Stimulated activated CD4-positive, alpha-beta T cell treated with anti-CD3 and anti-CD28 coated beads, Interleukin-4, amount 100 ng/mL, for 1 hour (primary cell): ENCODE measurements at regions not wholly inside any gene's neighbourhood (a gene's known extent, or its start where the extent isn't known, plus 50 kb on each side); places are given as distances from the start of the nearest gene placed in this dataset.

ENCODE experiments used
- DNase-seq: peaks from one replicate; pipeline ENCODE4 v3.0.0-alpha.2; 2020

DNA sequence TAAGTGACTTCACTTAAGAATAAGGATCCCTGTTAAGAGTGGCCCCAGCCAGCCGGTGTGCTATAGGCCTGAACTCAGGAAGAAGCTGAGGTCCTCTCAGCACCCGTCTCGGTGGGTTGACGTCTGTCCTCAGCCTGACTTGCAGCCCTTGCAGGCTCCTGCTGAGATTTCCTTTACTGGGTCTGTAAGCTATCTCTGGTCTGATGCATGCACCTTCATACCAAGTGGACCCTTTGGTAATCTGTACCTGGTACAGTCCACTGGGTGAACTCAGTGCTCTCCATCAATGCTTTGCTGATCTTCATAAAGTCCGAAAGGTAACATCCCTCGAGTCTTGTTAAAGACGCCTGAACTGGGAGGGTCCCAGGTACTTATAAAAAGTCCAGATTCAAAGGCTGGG, 212.0 kb upstream of the PPP2R3A start:
- no peak for DNase-seq

DNA sequence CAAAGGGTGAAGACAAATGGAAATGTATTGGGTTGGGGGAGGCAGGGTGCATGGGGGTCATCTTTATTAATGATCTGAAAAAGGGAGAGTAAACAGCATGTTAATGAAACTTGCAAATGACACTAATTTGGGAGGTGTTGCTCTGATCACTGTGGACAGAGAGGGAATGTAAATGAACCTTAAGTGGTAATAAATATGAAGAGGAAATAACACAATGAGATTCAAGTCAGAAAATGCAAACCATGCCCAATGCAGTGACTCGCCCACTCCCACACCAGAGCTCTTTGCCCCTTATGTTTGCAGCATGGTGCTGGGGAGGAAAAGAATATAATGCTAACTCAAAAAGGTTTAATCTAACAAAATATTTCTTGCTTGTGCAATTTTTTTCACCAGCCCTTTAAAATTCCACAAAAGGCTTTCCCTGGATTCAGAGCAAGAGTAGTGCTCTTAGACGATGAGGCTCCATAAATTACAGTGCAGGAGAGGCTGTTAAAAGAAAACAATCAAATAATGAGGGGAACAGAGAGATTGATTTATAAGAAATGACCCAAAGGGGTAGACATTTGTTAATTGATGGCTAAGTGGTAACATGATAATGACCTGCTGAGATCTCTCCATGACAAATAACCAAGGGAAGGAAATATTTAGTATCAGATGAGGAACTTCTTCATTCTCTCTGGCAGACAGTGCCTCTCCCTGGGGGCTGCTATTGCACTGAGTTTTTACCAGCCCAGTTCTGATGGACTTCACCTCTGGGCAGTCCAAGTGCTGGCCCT, 210.0 kb upstream of the PPP2R3A start:
- DNase-seq, result no peak

DNA sequence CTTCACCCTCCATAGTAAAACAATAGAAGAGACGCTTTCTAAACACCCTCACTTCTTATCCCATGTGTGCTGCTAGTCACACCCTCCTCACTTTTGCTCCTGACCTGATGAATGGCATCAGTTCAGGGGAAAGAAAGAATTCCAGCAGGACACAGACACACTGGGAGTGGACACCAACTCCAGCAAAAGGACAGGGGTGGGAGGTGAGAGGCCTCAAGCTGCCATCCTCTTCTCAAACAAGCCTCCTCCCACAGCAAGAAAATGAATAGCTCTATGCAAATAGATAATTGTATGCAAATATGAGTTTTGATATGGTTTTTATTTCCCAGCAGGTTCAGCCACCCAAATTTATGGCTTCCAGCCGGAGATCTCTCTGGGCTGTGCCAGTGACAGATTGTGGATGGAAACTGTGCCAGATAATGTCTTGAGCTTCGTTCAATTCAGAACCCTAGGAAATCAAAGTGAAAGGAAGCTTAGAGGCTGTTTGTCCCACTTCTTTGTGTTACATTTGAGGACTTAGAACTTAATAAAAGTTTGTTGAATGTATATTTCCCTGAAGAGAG, 209.3 kb upstream of the PPP2R3A start:
- no peak for DNase-seq

DNA sequence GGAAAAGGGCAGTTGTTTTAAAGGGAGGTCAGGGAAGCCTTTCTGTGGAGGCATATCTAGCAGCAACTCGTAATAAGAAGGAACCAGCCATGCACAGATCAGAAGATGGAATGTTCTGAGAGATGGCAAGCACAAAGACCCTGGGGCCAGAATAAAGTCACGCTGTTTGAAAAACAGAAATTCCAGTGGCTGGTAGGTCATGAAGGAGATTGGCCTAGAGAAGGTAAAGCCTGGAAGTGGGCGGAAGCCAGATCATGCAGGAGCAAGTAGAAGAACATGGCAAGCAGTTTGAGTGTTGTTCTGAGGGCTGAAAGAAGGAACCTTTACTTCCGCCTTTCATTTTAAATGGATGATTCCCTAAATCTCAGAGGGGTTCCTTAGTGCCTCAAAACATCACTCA, 208.1 kb upstream of the PPP2R3A start:
- no peak for DNase-seq

DNA sequence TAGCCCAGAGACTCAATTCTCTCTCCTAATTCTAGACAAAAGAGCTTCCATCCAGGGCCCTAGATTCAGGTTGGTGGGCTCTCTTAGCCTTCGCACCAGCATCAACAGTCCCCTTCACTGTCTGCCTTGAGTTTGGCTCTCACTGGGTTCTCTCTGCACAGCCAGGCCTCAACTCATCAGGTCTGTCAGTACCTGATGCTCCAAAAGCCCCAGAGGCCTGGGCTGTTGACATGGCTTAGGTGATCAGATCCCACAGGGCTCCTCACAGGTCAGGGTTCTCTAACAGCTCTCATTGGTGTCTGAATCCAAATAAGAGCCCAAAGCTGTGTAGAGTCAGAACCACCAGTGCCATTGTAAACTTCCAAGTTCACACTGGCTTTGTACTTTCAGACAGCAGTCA, 206.6 kb upstream of the PPP2R3A start:
- no peak for DNase-seq

DNA sequence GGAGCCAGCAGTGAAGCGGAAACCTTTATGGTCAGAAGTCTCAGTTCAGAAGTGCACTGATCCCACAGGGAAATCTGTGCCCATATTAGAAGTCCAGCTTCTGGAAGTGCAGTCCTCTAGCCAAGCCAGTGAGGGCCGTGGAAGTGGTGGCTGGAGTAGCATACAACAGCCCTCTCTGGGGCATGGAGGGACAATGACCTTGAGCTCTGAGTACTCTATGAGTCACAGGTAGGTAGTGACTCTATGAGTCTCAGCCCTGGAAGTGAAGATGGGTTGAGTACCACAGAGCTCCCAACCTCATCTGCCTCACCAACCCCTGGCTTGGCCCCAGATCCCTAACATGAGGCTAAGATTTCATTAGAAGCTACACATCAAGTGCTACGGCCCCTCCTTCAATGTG, 205.9 kb upstream of the PPP2R3A start:
- no peak for DNase-seq

DNA sequence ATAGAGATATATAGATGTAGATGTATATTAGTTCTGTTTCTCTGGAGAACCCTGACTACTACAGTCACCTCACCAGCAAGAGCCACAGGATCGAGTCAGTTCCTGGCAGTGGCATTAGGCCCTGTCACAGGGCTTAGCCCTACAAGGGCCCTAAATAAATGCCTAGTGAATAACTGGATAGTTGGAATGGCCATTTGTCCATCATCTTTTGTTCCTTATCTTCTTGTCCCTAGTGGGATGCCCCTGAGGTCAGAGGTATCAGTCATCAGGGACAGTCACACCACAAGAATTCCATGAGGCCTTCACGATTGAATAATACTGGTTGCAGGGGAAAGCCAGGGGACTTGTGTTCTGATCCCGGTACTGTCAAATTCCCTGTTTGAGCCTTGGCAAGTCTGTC, 204.9 kb upstream of the PPP2R3A start:
- DNase-seq, result no peak

DNA sequence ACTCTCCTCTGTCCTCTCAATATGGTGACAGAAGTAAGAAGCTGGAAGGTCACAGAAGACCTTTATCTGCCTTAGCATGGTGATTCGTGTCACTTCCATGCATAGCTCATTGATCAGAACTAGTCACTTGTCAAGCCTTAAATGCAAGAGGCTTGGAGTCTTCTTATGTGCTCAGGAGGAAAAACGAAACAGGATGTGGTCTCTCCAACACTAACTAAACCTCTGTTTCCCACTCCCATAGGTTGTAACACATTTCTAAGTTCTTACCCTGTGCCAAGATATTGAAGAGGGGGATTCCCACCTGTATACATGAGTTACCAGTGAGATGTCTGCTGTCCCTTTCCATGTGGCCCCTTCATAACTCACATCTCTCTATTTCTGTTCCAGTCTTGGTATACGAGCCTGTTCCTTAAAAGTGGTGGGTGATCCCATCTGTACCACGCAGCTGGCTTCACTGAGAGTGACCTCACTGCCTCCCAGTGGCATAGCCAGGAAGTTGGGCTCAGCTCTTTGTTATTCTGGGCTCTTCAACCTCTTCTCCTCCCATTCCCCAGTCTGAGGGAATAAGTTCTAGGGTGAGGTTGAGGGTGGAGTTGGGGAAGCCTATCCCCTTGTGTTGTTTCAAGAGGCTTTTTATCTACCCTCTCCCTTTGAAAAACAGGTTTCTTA, 203.2 kb upstream of the PPP2R3A start:
- no peak for DNase-seq

DNA sequence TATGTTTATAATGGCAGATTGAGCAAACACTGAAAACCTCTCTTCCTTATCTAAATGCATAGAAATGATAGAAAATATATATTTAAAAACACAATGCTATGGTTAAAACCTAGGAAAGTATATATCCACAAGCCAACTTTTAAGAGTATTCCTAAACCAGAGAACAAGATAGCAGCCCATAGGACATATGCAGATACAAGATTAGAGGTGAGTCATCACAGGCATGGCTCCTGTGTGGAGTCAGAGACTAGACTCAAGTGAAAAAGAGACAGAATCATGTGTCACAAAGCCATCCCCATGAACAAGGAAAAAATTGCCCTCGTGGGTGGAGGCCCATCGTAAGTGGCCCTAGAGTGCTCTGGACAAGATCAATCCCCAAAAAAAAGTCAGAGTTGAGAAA, 199.4 kb upstream of the PPP2R3A start:
- no peak for DNase-seq

DNA sequence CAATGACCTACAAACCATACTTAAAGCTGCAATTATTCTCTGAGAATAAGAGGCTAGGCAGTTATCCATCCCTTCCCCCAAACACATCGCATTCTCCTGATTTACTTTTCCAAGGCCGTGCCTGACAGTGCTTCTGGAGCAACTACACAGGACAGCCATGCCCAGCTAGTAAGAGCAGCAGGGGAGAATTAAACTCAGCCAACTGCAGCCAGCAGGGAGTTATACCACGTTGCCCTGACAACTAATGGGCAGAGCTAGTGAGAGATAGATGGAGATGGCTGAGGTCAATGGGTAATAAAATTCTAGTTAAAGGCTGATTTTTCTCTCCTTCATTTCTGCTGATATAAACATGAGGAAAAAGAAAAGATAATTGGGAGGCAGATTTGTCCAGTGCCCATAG, 193.8 kb upstream of the PPP2R3A start:
- no peak for DNase-seq

DNA sequence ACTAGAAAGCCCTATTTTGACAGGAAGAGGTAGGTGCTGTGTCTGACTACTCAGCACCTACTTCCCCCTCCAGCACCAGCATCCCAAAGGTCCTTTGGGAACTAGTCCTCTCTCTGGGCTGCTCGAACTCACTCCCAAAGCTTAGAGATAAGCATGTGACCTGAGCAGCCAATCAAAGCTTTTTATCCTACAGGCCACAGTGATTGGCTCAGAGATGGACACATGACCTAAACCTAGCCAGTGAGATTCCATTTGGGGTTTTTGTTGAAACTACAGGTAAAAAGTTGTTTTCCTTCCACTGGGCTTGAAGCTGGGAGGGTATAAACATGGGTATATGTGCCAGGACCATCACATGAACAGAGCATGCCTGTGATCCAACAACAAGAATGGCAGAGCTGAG, 186.5 kb upstream of the PPP2R3A start:
- DNase-seq, result no peak

DNA sequence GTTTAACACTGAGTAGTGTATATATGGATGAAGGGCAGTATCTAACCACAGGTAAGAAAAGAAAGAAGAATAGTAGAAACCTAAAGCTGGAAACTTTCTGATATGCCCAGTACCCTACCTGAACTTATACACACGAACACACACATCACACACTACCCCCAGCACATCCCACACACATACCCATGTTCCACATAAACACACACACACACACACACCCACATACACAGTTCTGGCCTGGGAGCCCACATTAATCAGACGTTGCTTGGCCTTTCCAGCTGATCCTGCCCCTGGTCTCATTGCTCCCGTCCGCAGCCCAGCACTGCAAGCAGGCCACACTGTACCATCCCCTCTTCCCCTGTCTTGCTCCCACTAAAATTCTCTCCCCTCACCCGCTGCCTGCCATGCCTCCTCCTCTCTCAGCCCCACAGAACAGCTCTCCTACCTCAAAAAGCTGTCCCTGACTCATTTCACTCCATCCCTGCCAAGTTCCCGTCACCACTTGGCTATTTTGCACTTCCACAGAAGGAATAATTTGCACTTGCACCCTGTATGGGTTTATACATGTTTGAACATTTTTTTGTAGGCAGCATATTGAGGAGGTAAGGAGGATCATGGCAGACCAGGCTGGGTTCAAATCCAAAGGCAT, 185.8 kb upstream of the PPP2R3A start:
- no peak for DNase-seq

DNA sequence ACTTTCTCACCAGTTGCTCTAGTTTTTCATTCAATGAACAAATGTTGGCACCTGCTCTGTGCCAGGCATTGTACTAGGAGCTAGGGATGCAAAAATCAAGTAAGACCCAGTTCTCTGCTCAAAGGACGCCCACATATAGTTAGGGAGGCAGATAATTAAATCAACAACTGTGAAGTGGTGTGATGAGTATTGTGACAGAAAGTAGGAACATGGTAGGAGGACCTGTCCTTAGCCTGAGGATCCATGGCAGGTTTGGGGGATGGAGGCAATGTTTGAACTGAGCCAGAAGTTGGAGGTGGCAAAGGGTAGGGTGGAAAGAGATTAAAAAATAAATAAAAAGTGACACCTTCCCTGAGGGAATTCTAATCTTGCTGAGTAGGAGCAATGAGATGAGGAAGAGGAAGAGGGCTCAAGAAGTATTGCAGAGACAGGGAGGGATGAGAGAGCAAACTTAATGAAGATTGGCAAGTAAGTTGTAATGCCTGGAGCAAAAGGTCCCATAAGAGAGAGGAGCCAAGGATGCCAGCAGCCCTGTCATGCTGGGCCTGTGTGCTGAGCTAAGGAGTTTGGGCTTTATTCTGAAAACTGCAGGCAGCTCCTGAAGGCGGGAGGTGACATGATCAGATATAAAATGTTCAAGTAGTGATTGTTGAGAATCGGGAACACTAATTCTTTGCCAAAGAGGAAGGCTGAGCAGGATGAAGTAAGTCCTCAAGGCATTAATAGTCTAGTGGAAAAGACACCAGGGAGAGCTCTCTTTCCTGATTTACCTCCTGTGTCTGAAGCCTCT, 184.3 kb upstream of the PPP2R3A start:
- DNase-seq, result no peak

DNA sequence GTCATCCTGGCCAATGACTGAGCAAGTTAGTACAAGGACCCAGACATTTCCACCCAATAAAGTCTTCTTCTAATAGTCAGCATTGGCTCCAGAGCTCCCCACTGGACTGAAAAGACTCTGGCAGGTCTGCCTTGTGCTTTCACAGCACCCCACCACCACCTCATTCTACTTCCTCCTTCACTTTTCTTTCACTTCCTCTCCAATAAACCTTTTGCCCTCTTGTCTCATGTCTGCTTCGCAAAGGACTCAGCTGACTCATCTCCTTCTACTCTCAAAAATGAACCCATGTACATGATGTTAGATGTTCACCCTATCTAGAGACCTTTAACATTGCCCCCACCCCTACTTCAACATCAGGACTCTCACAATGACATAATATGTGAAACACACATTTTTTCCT, 181.0 kb upstream of the PPP2R3A start:
- DNase-seq, result no peak

DNA sequence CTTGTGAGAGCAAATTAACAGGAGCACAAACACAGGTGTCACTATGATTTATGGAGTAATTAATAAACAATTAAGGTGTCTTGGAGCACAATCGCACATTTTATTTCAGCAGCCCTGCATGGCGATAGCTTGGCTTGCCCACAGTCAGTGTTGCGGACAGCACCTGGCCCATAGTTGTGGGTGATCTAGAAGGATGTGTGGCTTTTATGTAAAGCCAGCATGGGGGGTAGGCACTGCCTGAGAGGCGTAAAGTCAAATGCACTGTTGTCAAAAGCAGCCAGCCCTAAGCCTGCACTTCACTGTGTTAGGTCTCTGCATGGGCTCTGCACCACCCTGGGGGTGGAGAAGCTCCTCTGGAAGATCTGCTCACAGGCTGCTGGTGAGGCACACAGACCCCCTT, 177.4 kb upstream of the PPP2R3A start:
- no peak for DNase-seq

DNA sequence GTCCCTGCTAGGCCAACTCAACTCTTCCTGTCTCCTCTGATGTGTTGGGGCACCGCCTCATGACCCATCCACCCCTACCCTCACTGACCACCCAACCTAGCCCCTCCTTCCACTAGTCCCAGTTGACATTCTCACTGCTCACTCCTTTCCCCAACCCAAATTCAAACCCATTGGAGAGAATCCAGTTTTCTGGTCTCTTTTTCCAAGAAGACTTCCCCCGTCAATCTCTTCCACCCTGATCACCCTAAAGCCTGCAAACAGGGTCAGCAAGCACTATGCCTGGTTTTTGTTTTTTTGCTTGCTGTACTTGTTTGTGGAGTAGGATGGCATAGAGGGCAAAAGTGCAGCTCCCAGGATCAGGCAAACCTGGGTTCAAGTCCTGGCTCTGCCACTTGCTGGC, 176.6 kb upstream of the PPP2R3A start:
- DNase-seq, result no peak

DNA sequence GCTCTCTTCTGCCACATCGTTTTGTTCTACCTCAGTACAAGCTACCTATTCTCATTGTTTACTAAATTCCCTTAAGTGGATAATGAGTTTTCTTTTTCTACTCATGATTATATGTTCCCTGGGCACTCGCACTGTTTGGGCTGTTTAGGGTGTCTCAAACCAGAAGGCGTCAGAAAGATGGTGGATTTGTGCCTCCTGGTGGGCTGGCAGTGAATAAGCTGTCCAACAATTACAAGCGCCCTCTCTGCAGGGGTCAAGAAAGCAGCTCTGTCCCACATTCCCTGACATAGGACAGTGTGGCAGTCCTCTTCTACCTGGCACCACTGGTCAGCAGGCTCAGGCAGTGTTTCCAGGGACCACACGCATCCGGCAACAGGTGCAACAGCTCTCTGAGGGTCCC, 173.4 kb upstream of the PPP2R3A start:
- no peak for DNase-seq

DNA sequence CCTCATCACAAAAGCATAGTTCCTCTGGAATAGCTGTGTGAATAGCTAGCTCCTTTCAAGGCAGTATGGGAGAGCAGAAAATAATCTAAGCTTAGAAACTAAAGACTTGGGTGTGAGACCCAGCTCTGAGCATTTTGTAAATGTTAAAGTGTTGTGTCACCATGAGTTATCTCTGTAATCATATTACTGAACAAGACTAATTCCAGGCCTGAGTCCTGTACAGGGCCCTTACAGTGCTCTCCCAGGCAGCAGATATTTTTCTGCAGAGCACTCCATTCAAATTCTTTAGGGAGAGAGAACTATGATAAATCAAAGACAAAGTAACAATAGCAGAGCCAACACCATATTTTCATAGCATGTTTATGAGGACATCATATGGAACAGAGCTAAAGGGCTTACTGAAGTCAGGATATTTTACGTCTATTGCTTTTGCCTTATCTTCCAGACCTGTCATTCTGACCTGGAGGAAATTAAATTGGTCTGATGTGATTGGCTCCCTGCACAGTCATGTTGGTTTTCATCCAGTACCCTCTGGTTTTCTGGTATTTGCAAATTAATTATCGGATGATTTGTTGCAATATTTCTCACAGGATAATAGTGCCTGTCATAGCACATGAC, 172.6 kb upstream of the PPP2R3A start:
- no peak for DNase-seq

DNA sequence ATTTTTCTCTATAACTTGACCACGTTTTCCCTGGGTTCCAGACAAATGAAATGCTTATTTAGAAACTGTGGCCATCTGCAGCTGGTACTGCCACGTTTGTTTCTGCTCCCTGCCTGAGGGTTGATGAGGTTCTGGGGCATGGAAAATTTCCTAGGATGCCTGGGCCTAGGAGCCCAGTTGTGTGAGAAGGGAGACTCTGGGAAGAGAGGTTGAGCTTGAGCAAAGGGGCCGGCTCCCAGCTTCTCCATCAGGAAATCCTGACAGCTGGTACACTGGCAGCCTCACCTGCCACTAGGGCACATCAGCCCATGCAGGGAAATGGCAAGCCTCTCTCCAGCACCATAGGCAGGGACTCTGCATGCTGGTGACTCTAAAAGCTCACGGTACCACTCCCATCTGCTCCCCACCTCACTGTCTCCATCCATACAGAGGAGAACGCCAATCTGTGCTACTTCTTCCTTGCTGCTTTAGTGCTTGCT, 165.4 kb upstream of the PPP2R3A start:
- DNase-seq, result no peak

DNA sequence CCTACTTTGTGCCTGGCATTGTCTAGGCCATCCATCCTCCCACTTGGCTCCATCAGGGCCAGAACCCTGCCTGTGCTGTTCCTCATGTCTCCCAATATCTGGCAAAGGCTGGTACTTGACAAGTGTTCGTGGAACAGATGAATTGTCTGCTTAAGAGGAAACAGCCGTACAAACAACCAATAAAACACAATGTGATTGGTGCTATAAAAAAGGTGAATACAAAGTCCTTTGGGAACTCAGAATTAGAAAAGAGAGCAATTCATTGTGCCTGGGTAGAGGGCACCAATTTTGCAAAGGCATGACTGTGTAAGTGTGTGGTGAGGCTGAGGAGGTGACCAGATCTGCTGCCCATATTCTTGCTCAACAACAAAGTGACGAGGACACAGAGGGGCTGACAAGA, 164.5 kb upstream of the PPP2R3A start:
- no peak for DNase-seq

DNA sequence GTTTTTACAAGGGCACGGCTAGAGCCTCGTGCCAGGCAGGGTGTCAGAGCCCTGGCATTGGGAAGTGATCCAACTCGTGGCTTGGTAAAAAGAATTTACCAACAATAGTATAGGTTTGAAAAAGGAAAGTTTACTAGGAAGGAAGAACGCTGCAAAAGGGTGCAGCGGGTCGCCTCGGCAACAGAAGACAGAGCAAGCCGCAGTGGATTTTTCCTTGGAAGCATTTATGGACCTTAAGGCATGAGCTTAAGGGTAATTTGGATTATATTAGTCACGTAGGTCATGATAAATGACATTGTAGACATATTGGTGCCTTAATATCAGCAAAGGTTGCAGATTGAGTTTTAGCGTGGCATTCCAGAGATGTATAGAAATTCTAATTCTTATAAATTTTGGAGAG, 163.4 kb upstream of the PPP2R3A start:
- no peak for DNase-seq

DNA sequence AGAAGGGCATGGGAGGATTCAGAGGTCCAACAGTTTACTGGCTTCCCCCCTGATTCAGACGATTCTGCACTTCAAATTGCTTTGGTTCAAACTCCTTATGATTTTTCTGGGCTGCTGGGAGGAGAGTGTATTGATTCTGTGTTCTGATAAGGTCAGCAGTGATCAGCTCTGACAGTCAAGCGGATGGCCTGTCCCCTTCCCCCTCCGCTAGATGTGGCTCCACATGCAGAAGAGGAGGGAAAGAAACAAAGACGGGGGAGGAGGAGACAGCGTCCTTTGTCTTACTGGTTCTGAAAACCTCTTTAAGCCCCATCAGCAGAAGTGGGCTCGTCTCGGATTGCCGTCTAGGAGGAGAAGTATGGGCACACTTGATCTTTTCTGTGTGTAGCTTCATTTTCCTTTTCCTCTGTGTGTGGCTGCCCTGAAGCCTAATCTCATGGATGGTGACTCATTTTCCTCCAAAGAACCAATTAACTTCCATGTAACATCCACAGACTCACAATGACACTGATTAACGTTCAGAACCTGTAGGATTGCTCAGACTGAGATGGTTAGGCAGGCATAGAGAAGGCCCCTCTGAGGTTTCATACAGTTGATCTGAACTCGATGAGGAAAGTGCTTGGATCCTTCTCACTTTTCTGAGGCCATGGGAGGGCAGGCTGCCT, 162.4 kb upstream of the PPP2R3A start:
- no peak for DNase-seq
